Calu3 (cell line): ENCODE measurements at regions not wholly inside any gene's neighbourhood (a gene's known extent, or its start where the extent isn't known, plus 50 kb on each side); places are given as distances from the start of the nearest gene placed in this dataset.

Experiments used
- BruUV-seq: library from RNA; stranded (reverse); fragments of 400-500 nt; replicated peaks from 2 replicates; lab custom pipeline; 2021; lab: Mats Ljungman, UMichigan
- CTCF ChIA-PET: fragments of 300-600 bp; sonication (Branson Sonifier 250); formaldehyde crosslinking; loops from one replicate; lab custom pipeline; 2022; ENCODE audit warnings: antibody characterized with exemption; lab: Charles Lee
- DNase-seq: peaks from one replicate; pipeline ENCODE4 v3.0.0; 2022
- H3K27ac Mint-ChIP-seq: one replicate; pipeline ENCODE4 v1.8.0; 2022; ENCODE audit warnings: mixed read lengths; ENCODE audit not compliant: unreplicated experiment
- H3K27me3 Mint-ChIP-seq: one replicate; pipeline ENCODE4 v1.8.0; 2022; ENCODE audit warnings: mixed read lengths; ENCODE audit not compliant: unreplicated experiment
- H3K36me3 Mint-ChIP-seq: one replicate; pipeline ENCODE4 v1.8.0; 2022; ENCODE audit warnings: mild to moderate bottlenecking, moderate library complexity, mixed read lengths; ENCODE audit not compliant: insufficient read depth, unreplicated experiment
- H3K4me1 Mint-ChIP-seq: one replicate; pipeline ENCODE4 v1.8.0; 2022; ENCODE audit warnings: mild to moderate bottlenecking, low read depth, mixed read lengths; ENCODE audit not compliant: unreplicated experiment
- H3K4me3 Mint-ChIP-seq: one replicate; pipeline ENCODE4 v1.8.0; 2022; ENCODE audit warnings: mild to moderate bottlenecking, low read depth, moderate library complexity, mixed read lengths; ENCODE audit not compliant: unreplicated experiment
- H3K9me3 Mint-ChIP-seq: one replicate; pipeline ENCODE4 v1.8.0; 2022; ENCODE audit warnings: low read depth, mixed read lengths; ENCODE audit not compliant: unreplicated experiment
- intact Hi-C: fragments of 100-400 bp; cut with micrococcal nuclease; formaldehyde crosslinking; loops from one replicate; pipeline ENCODE4 v1.10.0; 2022; ENCODE audit not compliant: unreplicated experiment
- TF ChIP-seq, protein P1 (sequence below): fragments of 200-600 bp; IDR thresholded peaks from one replicate; pipeline ENCODE4 v1.8.0; 2022; ENCODE audit warnings: antibody characterized with exemption; ENCODE audit not compliant: unreplicated experiment

DNA sequence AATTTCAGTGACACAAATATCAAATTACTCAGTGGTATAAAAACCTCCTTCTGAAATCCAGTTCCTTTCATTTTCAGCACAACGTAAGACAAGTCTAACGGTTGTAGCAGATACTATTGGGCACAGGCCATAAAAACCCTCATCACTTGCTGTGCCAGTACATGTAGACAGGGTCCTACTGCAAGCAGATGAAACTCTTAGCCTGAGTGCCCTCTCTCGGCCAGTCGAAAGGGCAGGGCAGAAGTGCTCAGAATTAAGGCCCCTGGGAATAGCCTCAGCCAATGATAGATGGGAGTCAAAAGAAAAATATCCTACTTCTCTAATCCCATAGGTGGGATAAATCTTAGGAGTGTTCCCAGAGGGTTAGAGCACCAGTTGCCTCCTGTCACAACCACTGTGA lies 168.5 kb upstream of the FER start:
- Mint-ChIP-seq H3K27ac (no peak overlapping the region), H3K9me3 (no peaks in the 10 kb centered on the region), H3K4me3 (no peak overlapping the region), H3K4me1 (no peaks in the 10 kb centered on the region), H3K27me3 (peaks cover 40% of the 10 kb centered on the region), H3K36me3 (no peaks in the 10 kb centered on the region)
- intact Hi-C loops = no loop called here
- DNase-seq = no peak
- CTCF ChIA-PET = no interaction called here
- no TSS peak for BruUV-seq
- TF ChIP-seq, protein P1, sequence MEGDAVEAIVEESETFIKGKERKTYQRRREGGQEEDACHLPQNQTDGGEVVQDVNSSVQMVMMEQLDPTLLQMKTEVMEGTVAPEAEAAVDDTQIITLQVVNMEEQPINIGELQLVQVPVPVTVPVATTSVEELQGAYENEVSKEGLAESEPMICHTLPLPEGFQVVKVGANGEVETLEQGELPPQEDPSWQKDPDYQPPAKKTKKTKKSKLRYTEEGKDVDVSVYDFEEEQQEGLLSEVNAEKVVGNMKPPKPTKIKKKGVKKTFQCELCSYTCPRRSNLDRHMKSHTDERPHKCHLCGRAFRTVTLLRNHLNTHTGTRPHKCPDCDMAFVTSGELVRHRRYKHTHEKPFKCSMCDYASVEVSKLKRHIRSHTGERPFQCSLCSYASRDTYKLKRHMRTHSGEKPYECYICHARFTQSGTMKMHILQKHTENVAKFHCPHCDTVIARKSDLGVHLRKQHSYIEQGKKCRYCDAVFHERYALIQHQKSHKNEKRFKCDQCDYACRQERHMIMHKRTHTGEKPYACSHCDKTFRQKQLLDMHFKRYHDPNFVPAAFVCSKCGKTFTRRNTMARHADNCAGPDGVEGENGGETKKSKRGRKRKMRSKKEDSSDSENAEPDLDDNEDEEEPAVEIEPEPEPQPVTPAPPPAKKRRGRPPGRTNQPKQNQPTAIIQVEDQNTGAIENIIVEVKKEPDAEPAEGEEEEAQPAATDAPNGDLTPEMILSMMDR = no peak

DNA sequence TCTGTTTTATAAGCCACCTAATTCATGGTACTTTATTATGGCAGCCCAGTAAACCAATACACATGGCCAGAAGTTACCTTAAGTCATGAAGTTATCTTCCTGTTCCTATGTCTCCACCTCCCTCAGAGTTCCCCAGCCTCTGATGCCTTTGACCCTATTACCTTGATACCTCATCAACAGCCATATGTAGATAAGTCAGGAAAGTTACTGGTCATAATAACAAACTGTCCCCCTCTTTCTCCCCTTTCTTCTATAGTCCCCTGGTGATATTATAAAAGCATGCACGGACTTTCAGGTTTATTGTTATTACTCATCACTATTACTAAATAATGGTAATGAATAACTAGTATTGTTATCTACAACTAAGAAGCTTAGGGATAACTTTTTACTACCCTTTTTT lies 168.9 kb upstream of the FER start:
- Mint-ChIP-seq H3K4me3 (no peak overlapping the region), H3K27ac (no peak overlapping the region), H3K27me3 (peaks cover 45% of the 10 kb centered on the region), H3K36me3 (no peaks in the 10 kb centered on the region), H3K4me1 (no peaks in the 10 kb centered on the region), H3K9me3 (no peaks in the 10 kb centered on the region)
- BruUV-seq = no TSS peak
- DNase-seq = no peak
- TF ChIP-seq, protein P1 = no peak
- intact Hi-C loops = no loop called here
- CTCF ChIA-PET = no interaction called here

DNA sequence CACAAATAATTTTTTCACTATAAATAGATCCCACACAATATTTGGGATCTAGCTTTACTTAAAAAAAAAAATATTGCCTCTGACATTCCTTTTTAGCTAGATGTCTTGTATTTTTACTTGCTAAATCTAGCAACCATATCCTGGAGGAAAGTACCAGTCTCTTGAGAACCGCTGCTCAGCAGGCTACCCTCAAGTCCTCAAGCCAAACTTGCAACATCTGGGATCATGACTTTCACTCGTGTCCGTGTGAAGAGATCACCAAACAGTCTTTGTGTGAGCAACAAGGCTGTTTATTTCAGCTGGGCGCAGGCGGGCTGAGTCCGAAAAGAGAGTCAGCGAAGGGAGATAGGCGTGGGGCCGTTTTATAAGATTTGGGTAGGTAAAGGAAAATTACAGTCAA lies 180.3 kb upstream of the FER start:
- no TSS peak for BruUV-seq
- intact Hi-C loops = no loop called here
- H3K27me3 Mint-ChIP-seq = peaks cover 18% of the 10 kb centered on the region
- DNase-seq = no peak
- CTCF ChIA-PET = no interaction called here
- no peaks in the 10 kb centered on the region for H3K36me3 Mint-ChIP-seq
- TF ChIP-seq, protein P1 = no peak
- no peak overlapping the region for H3K27ac Mint-ChIP-seq
- no peaks in the 10 kb centered on the region for H3K9me3 Mint-ChIP-seq
- H3K4me1 Mint-ChIP-seq = no peaks in the 10 kb centered on the region
- H3K4me3 Mint-ChIP-seq = no peak overlapping the region

DNA sequence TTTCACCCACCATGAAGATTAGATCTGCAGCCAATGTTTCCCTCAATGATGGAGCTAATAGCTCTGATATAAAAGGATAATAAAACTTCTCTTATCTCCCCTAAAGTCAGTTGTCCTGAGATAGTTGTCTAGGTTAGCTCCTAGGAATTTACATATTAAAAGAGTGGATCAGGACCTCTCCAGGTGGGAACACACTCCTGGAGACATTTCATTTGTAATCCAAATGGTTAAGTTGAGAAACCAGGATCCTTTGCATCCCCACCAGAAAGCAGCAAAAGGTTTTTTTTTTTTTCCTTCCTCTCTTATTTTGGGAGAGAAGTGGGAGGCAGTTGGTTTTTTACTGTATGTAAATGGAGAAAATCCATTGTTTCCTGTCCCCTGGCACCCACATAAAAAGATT lies 182.5 kb upstream of the FBXL17 start:
- no peaks in the 10 kb centered on the region for H3K4me1 Mint-ChIP-seq

More for the DNA sequence above, 182.5 kb upstream of the FBXL17 start:
- intact Hi-C loops = no loop called here
- TF ChIP-seq, protein P1 = no peak
- Mint-ChIP-seq H3K27me3 (peaks cover 13% of the 10 kb centered on the region), H3K36me3 (no peaks in the 10 kb centered on the region), H3K27ac (no peak overlapping the region), H3K9me3 (no peaks in the 10 kb centered on the region), H3K4me3 (no peak overlapping the region)
- no peak for DNase-seq
- CTCF ChIA-PET = no interaction called here
- BruUV-seq = no TSS peak
